Activated B cell treated with CpG ODN at 0.5 μM for 24 hours (primary cell): ENCODE measurements at regions not wholly inside any gene's neighbourhood (a gene's known extent, or its start where the extent isn't known, plus 50 kb on each side); places are given as distances from the start of the nearest gene placed in this dataset.
"Not testable (repeated sequence)": the region's sequence is repeated elsewhere in the genome, so short reads cannot be mapped to it uniquely, and the experiment has no call there.

ENCODE experiments used
- ATAC-seq: fragments of 200-7000 bp; cut with Tn5 transposase; one replicate; pipeline ENCODE4 v1.10.0; 2021; ENCODE audit warnings: low read depth, mild to moderate bottlenecking, moderate library complexity
- CTCF ChIA-PET: fragments of 350-600 bp; sonication (Branson Sonifier 250); formaldehyde crosslinking; loops from one replicate; lab custom pipeline; 2021; ENCODE audit warnings: antibody characterized with exemption; lab: Charles Lee
- POLR2A ChIA-PET: fragments of 350-600 bp; sonication (Branson Sonifier 250); formaldehyde crosslinking; loops from one replicate; lab custom pipeline; 2021; ENCODE audit warnings: antibody characterized with exemption; lab: Charles Lee
- DNase-seq: peaks from one replicate; pipeline ENCODE4 v3.0.0; 2022
- H3K27ac Mint-ChIP-seq: one replicate; pipeline ENCODE4 v1.8.0; 2020; ENCODE audit warnings: mixed read lengths
- H3K27me3 Mint-ChIP-seq: one replicate; pipeline ENCODE4 v1.8.0; 2021; ENCODE audit warnings: mixed read lengths
- H3K36me3 Mint-ChIP-seq: one replicate; pipeline ENCODE4 v1.8.0; 2021; ENCODE audit warnings: low read depth, mixed read lengths
- H3K4me1 Mint-ChIP-seq: one replicate; pipeline ENCODE4 v1.8.0; 2021; ENCODE audit warnings: mixed read lengths
- H3K4me3 Mint-ChIP-seq: one replicate; pipeline ENCODE4 v1.8.0; 2020; ENCODE audit warnings: mild to moderate bottlenecking, mixed read lengths
- H3K9me3 Mint-ChIP-seq: one replicate; pipeline ENCODE4 v1.8.0; 2020; ENCODE audit warnings: mixed read lengths
- CTCF ChIP-seq: fragments of 200-600 bp; IDR thresholded peaks from one replicate; pipeline ENCODE4 v1.8.0; 2022; ENCODE audit warnings: antibody characterized with exemption, mild to moderate bottlenecking
- intact Hi-C: fragments of 100-400 bp; cut with micrococcal nuclease; formaldehyde crosslinking; loops from one replicate; pipeline ENCODE4 v1.15.1; 2024

GRCh38 chr14:82796086-82796485, 1262.4 kb upstream of the SEL1L start:
- intact Hi-C loops, result no loop called here
- ChIA-PET CTCF (no interaction called here), POLR2A (no interaction called here)
- H3K9me3 Mint-ChIP-seq, result peaks cover 5% of the 10 kb centered on the region
- H3K27ac Mint-ChIP-seq, result no peak overlapping the region
- no peak for TF ChIP-seq CTCF
- H3K4me1 Mint-ChIP-seq, result no peaks in the 10 kb centered on the region
- no peak for DNase-seq
- H3K27me3 Mint-ChIP-seq, result no peaks in the 10 kb centered on the region
- ATAC-seq, result no peak
- H3K4me3 Mint-ChIP-seq, result no peak overlapping the region
- no peaks in the 10 kb centered on the region for H3K36me3 Mint-ChIP-seq

- ATAC-seq (no peak), DNase-seq (no peak)
- Mint-ChIP-seq H3K27ac (no peak overlapping the region), H3K4me3 (no peak overlapping the region), H3K9me3 (peaks cover 11% of the 10 kb centered on the region), H3K27me3 (no peaks in the 10 kb centered on the region), H3K36me3 (no peaks in the 10 kb centered on the region), H3K4me1 (no peaks in the 10 kb centered on the region)
- CTCF ChIA-PET, result no interaction called here
- no peak for TF ChIP-seq CTCF
- POLR2A ChIA-PET, result no interaction called here
- intact Hi-C loops, result no loop called here
Observed at GRCh38 chr14:82798276-82798675, 1264.6 kb upstream of the SEL1L start.

- TF ChIP-seq CTCF, result no peak
- DNase-seq (no peak), ATAC-seq (no peak)
- POLR2A ChIA-PET, result no interaction called here
- intact Hi-C loops, result no loop called here
- Mint-ChIP-seq H3K4me3 (no peak overlapping the region), H3K27me3 (no peaks in the 10 kb centered on the region), H3K4me1 (no peaks in the 10 kb centered on the region), H3K36me3 (no peaks in the 10 kb centered on the region), H3K27ac (no peak overlapping the region), H3K9me3 (peaks cover 9% of the 10 kb centered on the region)
- CTCF ChIA-PET, result no interaction called here
Observed at GRCh38 chr14:82805892-82806825, 1272.5 kb upstream of the SEL1L start.

- intact Hi-C loops, result no loop called here
- H3K4me1 Mint-ChIP-seq, result no peaks in the 10 kb centered on the region
- TF ChIP-seq CTCF, result no peak
- ChIA-PET CTCF (no interaction called here), POLR2A (no interaction called here)
- H3K27me3 Mint-ChIP-seq, result no peaks in the 10 kb centered on the region
- no peaks in the 10 kb centered on the region for H3K36me3 Mint-ChIP-seq
- ATAC-seq, result no peak
- no peak overlapping the region for H3K27ac Mint-ChIP-seq
- DNase-seq, result no peak
- no peak overlapping the region for H3K4me3 Mint-ChIP-seq
- H3K9me3 Mint-ChIP-seq, result peaks cover 2% of the 10 kb centered on the region
Observed at GRCh38 chr14:82811246-82811645, 1277.6 kb upstream of the SEL1L start.

GRCh38 chr14:82814339-82814738, 1280.7 kb upstream of the SEL1L start:
- H3K9me3 Mint-ChIP-seq, H3K27ac Mint-ChIP-seq, H3K4me3 Mint-ChIP-seq, ATAC-seq, DNase-seq, POLR2A ChIA-PET, H3K4me1 Mint-ChIP-seq, H3K27me3 Mint-ChIP-seq, H3K36me3 Mint-ChIP-seq, intact Hi-C loops, CTCF ChIA-PET: not testable (repeated sequence)
